B cell (primary cell): ENCODE measurements at regions not wholly inside any gene's neighbourhood (a gene's known extent, or its start where the extent isn't known, plus 50 kb on each side); places are given as distances from the start of the nearest gene placed in this dataset.

Experiments used
- ATAC-seq: fragments of 200-7000 bp; cut with Tn5 transposase; one replicate; pipeline ENCODE4 v1.10.0; 2021; ENCODE audit warnings: low read depth, mild to moderate bottlenecking, moderate number of reproducible peaks, moderate library complexity
- CTCF ChIA-PET: fragments of 350-600 bp; sonication (Branson Sonifier 250); formaldehyde crosslinking; loops from one replicate; lab custom pipeline; 2021; ENCODE audit warnings: antibody characterized with exemption, inconsistent platforms; lab: Charles Lee
- POLR2A ChIA-PET: fragments of 350-600 bp; sonication (Branson Sonifier 250); formaldehyde crosslinking; loops from one replicate; lab custom pipeline; 2021; ENCODE audit warnings: antibody characterized with exemption; lab: Charles Lee
- DNase-seq: peaks from one replicate; pipeline ENCODE4 v3.0.0; 2013
- H2AFZ ChIP-seq: 2 replicates; pipeline ENCODE4 v1.6.1; 2012; ENCODE audit warnings: mild to moderate bottlenecking, low read depth, low read length; ENCODE audit not compliant: insufficient read depth, poor library complexity, severe bottlenecking
- H3K27ac ChIP-seq, 2 donors: 1 replicate in 1 of 2; 2 replicates in 1 of 2; pipeline ENCODE4 v1.5.1; 2012 to 2013; ENCODE audit warnings: low read length in 2 of 2, mild to moderate bottlenecking in 2 of 2, moderate library complexity in 1 of 2
- H3K27me3 ChIP-seq, 4 experiments: fragments of 200-600 bp in 1 of 4; sonication (generic) in 1 of 4; replicated peaks in 1 of 4; 1 replicate in 2 of 4; 2 replicates in 2 of 4; pipeline versions ENCODE4 v1.6.1 to v1.7.0; 2013 to 2016; ENCODE audit warnings: low read length in 3 of 4, mild to moderate bottlenecking in 2 of 4, mixed read lengths in 1 of 4, moderate library complexity in 1 of 4; ENCODE audit not compliant: insufficient read depth in 4 of 4, control insufficient read depth in 3 of 4; ENCODE audit errors: control extremely low read depth in 1 of 4
- H3K36me3 ChIP-seq, 2 experiments: replicated peaks in 1 of 2; 1 replicate in 1 of 2; 2 replicates in 1 of 2; pipeline versions ENCODE4 v1.6.1 to v1.7.1; 2013; ENCODE audit warnings: low read length in 1 of 2; ENCODE audit not compliant: insufficient read depth in 2 of 2, control insufficient read depth in 1 of 2; ENCODE audit errors: control extremely low read depth in 1 of 2, extremely low read depth in 1 of 2
- H3K4me1 ChIP-seq, 2 donors: fragments of 200-600 bp in 1 of 2; sonication (generic) in 1 of 2; 1 replicate in 1 of 2; 2 replicates in 1 of 2; pipeline versions ENCODE4 v1.5.1 to v1.6.1; 2013 to 2017; ENCODE audit warnings: low read length in 2 of 2; ENCODE audit not compliant: control insufficient read depth in 2 of 2, insufficient read depth in 2 of 2
- H3K4me2 ChIP-seq: replicated peaks from 2 replicates; pipeline ENCODE3; 2012; ENCODE audit warnings: mild to moderate bottlenecking, low read depth, low read length; ENCODE audit not compliant: poor library complexity, severe bottlenecking
- H3K4me3 ChIP-seq, 5 experiments: fragments of 200-600 bp in 1 of 5; sonication (generic) in 1 of 5; 1 replicate in 3 of 5; 2 replicates in 2 of 5; pipeline versions ENCODE4 v1.5.1 to v1.7.0; 2011 to 2016; ENCODE audit warnings: low read length in 4 of 5, mild to moderate bottlenecking in 4 of 5, low read depth in 2 of 5, control low read depth in 1 of 5, moderate library complexity in 1 of 5; ENCODE audit not compliant: insufficient read depth in 1 of 5; ENCODE audit errors: control extremely low read depth in 1 of 5, extremely low read depth in 1 of 5
- H3K79me2 ChIP-seq: fragments of 200-600 bp; sonication (generic); one replicate; pipeline ENCODE4 v1.6.0; 2016; ENCODE audit warnings: low read length; ENCODE audit not compliant: control insufficient read depth, insufficient read depth
- H3K9ac ChIP-seq: fragments of 200-600 bp; sonication (generic); 2 replicates; pipeline ENCODE4 v1.6.1; 2017; ENCODE audit warnings: mild to moderate bottlenecking, low read length, moderate library complexity
- H3K9me3 ChIP-seq, 3 donors: one replicate each; pipeline versions ENCODE4 v1.6.1 to v1.7.1; 2013; ENCODE audit warnings: low read length in 2 of 3; ENCODE audit not compliant: control insufficient read depth in 2 of 3, insufficient read depth in 1 of 3; ENCODE audit errors: control extremely low read depth in 1 of 3
- H4K20me1 ChIP-seq: 2 replicates; pipeline ENCODE4 v1.6.0; 2012; ENCODE audit warnings: mild to moderate bottlenecking, low read length; ENCODE audit not compliant: insufficient read depth, control insufficient read depth, poor library complexity, severe bottlenecking
- H3K27ac Mint-ChIP-seq: one replicate; pipeline ENCODE4 v1.8.0; 2021; ENCODE audit warnings: mixed read lengths
- H3K27me3 Mint-ChIP-seq: one replicate; pipeline ENCODE4 v1.8.0; 2021; ENCODE audit warnings: mixed read lengths
- H3K4me1 Mint-ChIP-seq: one replicate; pipeline ENCODE4 v1.8.0; 2021; ENCODE audit warnings: mixed read lengths
- H3K4me3 Mint-ChIP-seq: one replicate; pipeline ENCODE4 v1.8.0; 2021; ENCODE audit warnings: mixed read lengths
- H3K9me3 Mint-ChIP-seq: one replicate; pipeline ENCODE4 v1.8.0; 2022; ENCODE audit warnings: mixed read lengths; ENCODE audit not compliant: insufficient read depth
- EZH2 ChIP-seq: IDR thresholded peaks from 2 replicates; pipeline ENCODE4 v1.6.1; 2012; ENCODE audit warnings: borderline replicate concordance, low read depth, mild to moderate bottlenecking, moderate library complexity, low read length; ENCODE audit not compliant: insufficient read depth, poor library complexity, severe bottlenecking
- WGBS: methylation state at CpG from one replicate; pipeline ENCODE4 v1.1.5; 2013; ENCODE audit warnings: missing lambda C conversion rate; ENCODE audit not compliant: insufficient coverage; 5-methylcytosine and 5-hydroxymethylcytosine counted together
- intact Hi-C: fragments of 100-400 bp; cut with micrococcal nuclease; formaldehyde crosslinking; loops from one replicate; pipeline ENCODE4 v1.10.0; 2022
- TF ChIP-seq, protein P1 (sequence below): fragments of 200-600 bp; IDR thresholded peaks from one replicate; pipeline ENCODE4 v1.8.0; 2022; ENCODE audit warnings: antibody characterized with exemption, mild to moderate bottlenecking

DNA sequence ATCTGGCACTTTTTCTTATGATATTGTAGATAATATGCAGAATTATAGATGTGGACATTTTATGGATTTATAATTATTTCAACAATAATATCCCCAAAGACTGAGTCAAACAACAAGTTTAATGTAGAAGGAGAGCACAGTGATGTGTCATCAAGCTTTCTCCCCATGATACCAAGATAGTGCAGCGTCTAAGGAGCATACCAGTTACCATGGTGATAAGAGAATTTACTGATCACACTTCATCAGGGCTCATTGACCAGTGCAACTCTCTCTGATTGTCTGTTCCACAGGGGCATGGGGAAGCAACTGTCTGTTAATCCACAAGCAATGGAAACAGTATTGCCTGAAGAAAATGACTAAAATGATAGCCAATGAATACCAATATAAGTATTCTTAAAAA is 209.6 kb upstream of the DPYD start:
- POLR2A ChIA-PET = no interaction called here
- no CpG with 5 or more reads among the region's 1 CpG for WGBS
- H3K4me1 Mint-ChIP-seq = no peaks in the 10 kb centered on the region
- Histone ChIP-seq H3K4me2 (no peak overlapping the region), H3K4me3 (no peak overlapping the region), H4K20me1 (no peaks in the 10 kb centered on the region), H3K79me2 (no peaks in the 10 kb centered on the region), H3K9me3 (no peaks in the 10 kb centered on the region), H3K9ac (no peak overlapping the region), H3K36me3 (no peaks in the 10 kb centered on the region), H2AFZ (no peak overlapping the region), H3K27ac (no peak overlapping the region), H3K4me1 (no peaks in the 10 kb centered on the region), H3K27me3 (no peaks in the 10 kb centered on the region)
- no peak for ATAC-seq
- H3K27me3 Mint-ChIP-seq = no peaks in the 10 kb centered on the region
- H3K9me3 Mint-ChIP-seq = no peaks in the 10 kb centered on the region
- intact Hi-C loops = no loop called here
- no peak for TF ChIP-seq EZH2
- TF ChIP-seq, protein P1, sequence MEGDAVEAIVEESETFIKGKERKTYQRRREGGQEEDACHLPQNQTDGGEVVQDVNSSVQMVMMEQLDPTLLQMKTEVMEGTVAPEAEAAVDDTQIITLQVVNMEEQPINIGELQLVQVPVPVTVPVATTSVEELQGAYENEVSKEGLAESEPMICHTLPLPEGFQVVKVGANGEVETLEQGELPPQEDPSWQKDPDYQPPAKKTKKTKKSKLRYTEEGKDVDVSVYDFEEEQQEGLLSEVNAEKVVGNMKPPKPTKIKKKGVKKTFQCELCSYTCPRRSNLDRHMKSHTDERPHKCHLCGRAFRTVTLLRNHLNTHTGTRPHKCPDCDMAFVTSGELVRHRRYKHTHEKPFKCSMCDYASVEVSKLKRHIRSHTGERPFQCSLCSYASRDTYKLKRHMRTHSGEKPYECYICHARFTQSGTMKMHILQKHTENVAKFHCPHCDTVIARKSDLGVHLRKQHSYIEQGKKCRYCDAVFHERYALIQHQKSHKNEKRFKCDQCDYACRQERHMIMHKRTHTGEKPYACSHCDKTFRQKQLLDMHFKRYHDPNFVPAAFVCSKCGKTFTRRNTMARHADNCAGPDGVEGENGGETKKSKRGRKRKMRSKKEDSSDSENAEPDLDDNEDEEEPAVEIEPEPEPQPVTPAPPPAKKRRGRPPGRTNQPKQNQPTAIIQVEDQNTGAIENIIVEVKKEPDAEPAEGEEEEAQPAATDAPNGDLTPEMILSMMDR = no peak
- CTCF ChIA-PET = no interaction called here
- no peak overlapping the region for H3K27ac Mint-ChIP-seq
- no peak overlapping the region for H3K4me3 Mint-ChIP-seq
- DNase-seq = no peak

DNA sequence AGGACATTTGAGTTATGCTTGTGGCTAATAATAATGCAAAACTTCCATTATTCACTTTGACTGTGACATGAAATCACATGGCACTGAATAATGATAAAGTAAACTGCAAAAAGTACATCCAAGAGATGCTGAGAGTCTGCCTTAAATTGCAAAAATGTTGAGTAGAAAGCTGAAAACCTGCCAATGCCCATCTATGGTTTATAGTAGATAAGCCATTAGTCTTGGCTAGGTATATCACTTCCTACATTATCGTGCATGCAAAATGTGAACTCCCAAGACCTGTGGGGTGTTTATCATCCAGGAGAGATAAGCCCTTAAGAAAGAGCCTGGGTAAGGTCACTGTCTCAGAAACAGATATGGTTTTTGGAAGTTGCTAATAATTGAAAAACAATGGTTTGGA is 208.7 kb upstream of the DPYD start:
- no peak overlapping the region for H3K27ac Mint-ChIP-seq
- no peaks in the 10 kb centered on the region for H3K27me3 Mint-ChIP-seq
- ChIA-PET CTCF (no interaction called here), POLR2A (no interaction called here)
- Histone ChIP-seq H3K79me2 (no peaks in the 10 kb centered on the region), H2AFZ (no peak overlapping the region), H3K4me2 (no peak overlapping the region), H4K20me1 (no peaks in the 10 kb centered on the region), H3K9me3 (no peaks in the 10 kb centered on the region), H3K36me3 (no peaks in the 10 kb centered on the region), H3K27ac (no peak overlapping the region), H3K27me3 (no peaks in the 10 kb centered on the region), H3K9ac (no peak overlapping the region), H3K4me1 (no peaks in the 10 kb centered on the region), H3K4me3 (no peak overlapping the region)
- no peaks in the 10 kb centered on the region for H3K9me3 Mint-ChIP-seq
- TF ChIP-seq EZH2 = no peak
- no peak for DNase-seq
- no peaks in the 10 kb centered on the region for H3K4me1 Mint-ChIP-seq
- WGBS = 100% methylated on average over 1 of the region's 1 CpG
- no peak for ATAC-seq
- no peak overlapping the region for H3K4me3 Mint-ChIP-seq
- intact Hi-C loops = no loop called here
